ENCODE measurements at regions not wholly inside any gene's neighbourhood (a gene's known extent, or its start where the extent isn't known, plus 50 kb on each side); places are given as distances from the start of the nearest gene placed in this dataset.

DNA sequence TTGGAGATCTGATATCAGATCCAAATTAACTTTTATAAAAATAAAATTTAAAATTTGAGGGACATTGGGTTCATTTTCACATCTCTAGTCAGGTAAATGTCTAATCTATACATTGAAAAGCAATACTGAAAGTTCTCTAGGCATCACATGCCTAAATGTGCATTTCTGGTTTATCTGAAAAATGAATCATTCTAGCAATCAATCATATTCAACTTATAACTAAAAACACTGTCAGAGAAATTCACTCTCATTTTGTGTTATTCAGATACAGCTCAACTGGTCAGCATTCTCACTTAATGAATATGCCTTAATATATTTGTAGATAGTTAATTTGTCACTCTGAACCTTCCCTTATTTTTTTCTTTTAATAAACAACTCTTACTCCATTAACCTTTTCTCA is 243.2 kb downstream of the CASP12 start:
- H3K4me1 ChIP-seq (ENCODE audit: insufficient read depth, low read length, poor library complexity, severe bottlenecking): no peaks in the 10 kb centered on the region
- no peaks in the 10 kb centered on the region for H3K79me2 ChIP-seq (ENCODE audit: insufficient read depth, low read depth, low read length)
- H3K4me2 ChIP-seq (ENCODE audit: low read length): no peak overlapping the region
- ChIA-PET POLR2A (no interaction called here), CTCF (ENCODE audit: unreplicated experiment) (no interaction called here)
- no peak overlapping the region for H2AFZ ChIP-seq (ENCODE audit: low read length)
- DNase-seq (ENCODE audit: low spot score): no peak
- no peaks in the 10 kb centered on the region for H3K9me2 ChIP-seq (ENCODE audit: insufficient read depth, low read length)
- no TSS peak for BruUV-seq (replicated peaks)
- no peak overlapping the region for H3K4me3 ChIP-seq (ENCODE audit: low read depth, low read length, poor library complexity, severe bottlenecking)
- intact Hi-C loops (cut with micrococcal nuclease; ENCODE audit: unreplicated experiment): no loop called here
- TF ChIP-seq EZH2phosphoT487 (IDR thresholded peaks at IDR 0.05; ENCODE audit: borderline replicate concordance, low read depth, low read length): no peak
- TF ChIP-seq, protein P1, sequence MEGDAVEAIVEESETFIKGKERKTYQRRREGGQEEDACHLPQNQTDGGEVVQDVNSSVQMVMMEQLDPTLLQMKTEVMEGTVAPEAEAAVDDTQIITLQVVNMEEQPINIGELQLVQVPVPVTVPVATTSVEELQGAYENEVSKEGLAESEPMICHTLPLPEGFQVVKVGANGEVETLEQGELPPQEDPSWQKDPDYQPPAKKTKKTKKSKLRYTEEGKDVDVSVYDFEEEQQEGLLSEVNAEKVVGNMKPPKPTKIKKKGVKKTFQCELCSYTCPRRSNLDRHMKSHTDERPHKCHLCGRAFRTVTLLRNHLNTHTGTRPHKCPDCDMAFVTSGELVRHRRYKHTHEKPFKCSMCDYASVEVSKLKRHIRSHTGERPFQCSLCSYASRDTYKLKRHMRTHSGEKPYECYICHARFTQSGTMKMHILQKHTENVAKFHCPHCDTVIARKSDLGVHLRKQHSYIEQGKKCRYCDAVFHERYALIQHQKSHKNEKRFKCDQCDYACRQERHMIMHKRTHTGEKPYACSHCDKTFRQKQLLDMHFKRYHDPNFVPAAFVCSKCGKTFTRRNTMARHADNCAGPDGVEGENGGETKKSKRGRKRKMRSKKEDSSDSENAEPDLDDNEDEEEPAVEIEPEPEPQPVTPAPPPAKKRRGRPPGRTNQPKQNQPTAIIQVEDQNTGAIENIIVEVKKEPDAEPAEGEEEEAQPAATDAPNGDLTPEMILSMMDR (conservative IDR thresholded peaks at IDR 0.05; ENCODE audit: low read length): no peak
- no peak overlapping the region for H3K27ac ChIP-seq (ENCODE audit: low read depth, low read length, poor library complexity, severe bottlenecking)
- H3K36me3 ChIP-seq (ENCODE audit: insufficient read depth, low read length): no peaks in the 10 kb centered on the region
- H4K20me1 ChIP-seq (ENCODE audit: insufficient read depth, low read length): no peaks in the 10 kb centered on the region
- peaks cover 5% of the 10 kb centered on the region; the same call in 1 of the 2 replicates for H3K9me3 ChIP-seq (ENCODE audit: low read length)

DNA sequence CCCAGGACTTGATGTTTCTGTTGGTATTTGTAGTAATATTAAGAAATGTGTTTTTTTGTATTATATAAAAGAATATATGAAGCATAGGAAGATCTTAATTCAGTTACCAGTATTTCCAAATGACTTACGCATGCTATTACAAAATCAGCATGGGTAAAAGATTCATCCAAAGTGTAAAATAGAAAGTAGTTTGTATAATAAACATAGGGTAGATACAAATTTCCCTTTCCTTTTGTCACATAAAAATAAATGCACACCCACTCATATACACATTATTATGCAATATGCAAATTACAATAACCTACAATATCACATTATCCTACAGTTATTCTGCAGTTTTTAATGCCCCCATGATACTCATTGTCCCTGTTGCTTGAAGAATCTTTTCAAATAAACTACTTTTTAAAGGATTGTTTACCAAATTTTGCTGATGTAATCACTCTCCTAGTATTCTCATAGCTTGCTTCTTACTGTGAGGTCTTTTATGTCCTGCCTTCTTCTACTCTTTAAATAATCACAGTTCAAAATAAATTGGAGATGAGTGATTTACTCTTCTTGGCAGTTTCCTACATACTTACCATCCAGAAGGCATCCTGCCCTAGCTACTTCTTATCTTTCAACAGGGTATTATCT is 244.0 kb downstream of the CASP12 start:
- intact Hi-C loops (cut with micrococcal nuclease; ENCODE audit: unreplicated experiment): no loop called here
- Histone ChIP-seq H3K27ac (ENCODE audit: low read depth, low read length, poor library complexity, severe bottlenecking) (no peak overlapping the region), H3K36me3 (ENCODE audit: insufficient read depth, low read length) (no peaks in the 10 kb centered on the region), H3K4me3 (ENCODE audit: low read depth, low read length, poor library complexity, severe bottlenecking) (no peak overlapping the region), H3K4me1 (ENCODE audit: insufficient read depth, low read length, poor library complexity, severe bottlenecking) (no peaks in the 10 kb centered on the region), H3K9me2 (ENCODE audit: insufficient read depth, low read length) (no peaks in the 10 kb centered on the region), H3K4me2 (ENCODE audit: low read length) (no peak overlapping the region), H3K9me3 (ENCODE audit: low read length) (peaks cover 5% of the 10 kb centered on the region; the same call in 1 of the 2 replicates), H2AFZ (ENCODE audit: low read length) (no peak overlapping the region), H4K20me1 (ENCODE audit: insufficient read depth, low read length) (no peaks in the 10 kb centered on the region), H3K79me2 (ENCODE audit: insufficient read depth, low read depth, low read length) (no peaks in the 10 kb centered on the region)
- ChIA-PET CTCF (ENCODE audit: unreplicated experiment) (no interaction called here), POLR2A (interaction anchor here (0.7 kb wide), 1 partner anchor 28 kb away, joined by 3 read pairs; no protein-coding TSS in a partner anchor)
- BruUV-seq (replicated peaks): no TSS peak
- TF ChIP-seq, protein P1 (conservative IDR thresholded peaks at IDR 0.05; ENCODE audit: low read length): no peak
- TF ChIP-seq EZH2phosphoT487 (IDR thresholded peaks at IDR 0.05; ENCODE audit: borderline replicate concordance, low read depth, low read length): no peak
- DNase-seq (ENCODE audit: low spot score): no peak

GRCh38 chr11:104653407-104653806 is 244.9 kb downstream of the CASP12 start:
- intact Hi-C loops (cut with micrococcal nuclease; ENCODE audit: unreplicated experiment): no loop called here
- Histone ChIP-seq H3K36me3 (ENCODE audit: insufficient read depth, low read length) (no peaks in the 10 kb centered on the region), H3K4me2 (ENCODE audit: low read length) (no peak overlapping the region), H3K4me3 (ENCODE audit: low read depth, low read length, poor library complexity, severe bottlenecking) (no peak overlapping the region), H3K9me2 (ENCODE audit: insufficient read depth, low read length) (no peaks in the 10 kb centered on the region), H2AFZ (ENCODE audit: low read length) (no peak overlapping the region), H4K20me1 (ENCODE audit: insufficient read depth, low read length) (no peaks in the 10 kb centered on the region), H3K79me2 (ENCODE audit: insufficient read depth, low read depth, low read length) (no peaks in the 10 kb centered on the region), H3K4me1 (ENCODE audit: insufficient read depth, low read length, poor library complexity, severe bottlenecking) (no peaks in the 10 kb centered on the region), H3K9me3 (ENCODE audit: low read length) (peaks cover 5% of the 10 kb centered on the region; the same call in 1 of the 2 replicates), H3K27ac (ENCODE audit: low read depth, low read length, poor library complexity, severe bottlenecking) (no peak overlapping the region)
- TF ChIP-seq EZH2phosphoT487 (IDR thresholded peaks at IDR 0.05; ENCODE audit: borderline replicate concordance, low read depth, low read length): no peak
- TF ChIP-seq, protein P1 (conservative IDR thresholded peaks at IDR 0.05; ENCODE audit: low read length): no peak
- no TSS peak for BruUV-seq (replicated peaks)
- ChIA-PET POLR2A (interaction anchor here (0.7 kb wide), 1 partner anchor 27 kb away, joined by 3 read pairs; no protein-coding TSS in a partner anchor), CTCF (ENCODE audit: unreplicated experiment) (no interaction called here)
- no peak for DNase-seq (ENCODE audit: low spot score)
